ENCODE measurements at regions not wholly inside any gene's neighbourhood (a gene's known extent, or its start where the extent isn't known, plus 50 kb on each side); places are given as distances from the start of the nearest gene placed in this dataset.

GRCh38 chr7:68457481-68457880 is 1140.8 kb upstream of the AUTS2 start:
- no peak overlapping the region for H3K4me3 ChIP-seq (replicated peaks; ENCODE audit: low read depth, low read length)
- no peak for DNase-seq (ENCODE audit: extremely low read depth, insufficient read length)
- no peaks in the 10 kb centered on the region for H3K36me3 ChIP-seq (ENCODE audit: control insufficient read depth, insufficient read depth, low read length)
- TF ChIP-seq CTCF (IDR thresholded peaks at IDR 0.05; ENCODE audit: insufficient read depth, low read length, poor library complexity, severe bottlenecking): no peak
- H3K27me3 ChIP-seq (replicated peaks; ENCODE audit: control insufficient read depth, insufficient read depth, low read length): no peaks in the 10 kb centered on the region

GRCh38 chr7:68458010-68458908 is 1140.0 kb upstream of the AUTS2 start:
- no peak for TF ChIP-seq CTCF (IDR thresholded peaks at IDR 0.05; ENCODE audit: insufficient read depth, low read length, poor library complexity, severe bottlenecking)
- H3K4me3 ChIP-seq (replicated peaks; ENCODE audit: low read depth, low read length): no peak overlapping the region
- no peaks in the 10 kb centered on the region for H3K36me3 ChIP-seq (ENCODE audit: control insufficient read depth, insufficient read depth, low read length)
- H3K27me3 ChIP-seq (replicated peaks; ENCODE audit: control insufficient read depth, insufficient read depth, low read length): no peaks in the 10 kb centered on the region
- no peak for DNase-seq (ENCODE audit: extremely low read depth, insufficient read length)

- DNase-seq (ENCODE audit: extremely low read depth, insufficient read length): no peak
- H3K36me3 ChIP-seq (ENCODE audit: control insufficient read depth, insufficient read depth, low read length): no peaks in the 10 kb centered on the region
- no peak overlapping the region for H3K4me3 ChIP-seq (replicated peaks; ENCODE audit: low read depth, low read length)
- no peaks in the 10 kb centered on the region for H3K27me3 ChIP-seq (replicated peaks; ENCODE audit: control insufficient read depth, insufficient read depth, low read length)
- no peak for TF ChIP-seq CTCF (IDR thresholded peaks at IDR 0.05; ENCODE audit: insufficient read depth, low read length, poor library complexity, severe bottlenecking)
Observed at GRCh38 chr7:68461430-68461829, 1136.8 kb upstream of the AUTS2 start.

- no peak for DNase-seq (ENCODE audit: extremely low read depth, insufficient read length)
- H3K36me3 ChIP-seq (ENCODE audit: control insufficient read depth, insufficient read depth, low read length): no peaks in the 10 kb centered on the region
- no peaks in the 10 kb centered on the region for H3K27me3 ChIP-seq (replicated peaks; ENCODE audit: control insufficient read depth, insufficient read depth, low read length)
- H3K4me3 ChIP-seq (replicated peaks; ENCODE audit: low read depth, low read length): no peak overlapping the region
- no peak for TF ChIP-seq CTCF (IDR thresholded peaks at IDR 0.05; ENCODE audit: insufficient read depth, low read length, poor library complexity, severe bottlenecking)
Observed at GRCh38 chr7:68470836-68471435, 1127.3 kb upstream of the AUTS2 start.

GRCh38 chr7:68472688-68473087 is 1125.6 kb upstream of the AUTS2 start:
- no peak for DNase-seq (ENCODE audit: extremely low read depth, insufficient read length)
- H3K27me3 ChIP-seq (replicated peaks; ENCODE audit: control insufficient read depth, insufficient read depth, low read length): no peaks in the 10 kb centered on the region
- H3K36me3 ChIP-seq (ENCODE audit: control insufficient read depth, insufficient read depth, low read length): no peaks in the 10 kb centered on the region

More at GRCh38 chr7:68472688-68473087, 1125.6 kb upstream of the AUTS2 start:
- H3K4me3 ChIP-seq (replicated peaks; ENCODE audit: low read depth, low read length): no peak overlapping the region
- no peak for TF ChIP-seq CTCF (IDR thresholded peaks at IDR 0.05; ENCODE audit: insufficient read depth, low read length, poor library complexity, severe bottlenecking)

Measured in GM06990 (cell line).